ENCODE measurements at regions not wholly inside any gene's neighbourhood (a gene's known extent, or its start where the extent isn't known, plus 50 kb on each side); places are given as distances from the start of the nearest gene placed in this dataset.

GRCh38 chrX:20739038-20739745, 472.5 kb upstream of the RPS6KA3 start:
- no peak for DNase-seq (ENCODE audit: low read depth)
- no peak overlapping the region for H3K4me3 ChIP-seq (ENCODE audit: control insufficient read depth, low read depth, low read length)
- no peak for TF ChIP-seq CTCF (IDR thresholded peaks at IDR 0.05; ENCODE audit: control insufficient read depth, insufficient read depth, low read depth, low read length, missing control alignments)

- no peak for DNase-seq (ENCODE audit: low read depth)
- no peak overlapping the region for H3K4me3 ChIP-seq (ENCODE audit: control insufficient read depth, low read depth, low read length)
- no peak for TF ChIP-seq CTCF (IDR thresholded peaks at IDR 0.05; ENCODE audit: control insufficient read depth, insufficient read depth, low read depth, low read length, missing control alignments)
Observed at GRCh38 chrX:20729416-20729815, 462.7 kb upstream of the RPS6KA3 start.

- H3K4me3 ChIP-seq (ENCODE audit: control insufficient read depth, low read depth, low read length): no peak overlapping the region
- DNase-seq (ENCODE audit: low read depth): no peak
- no peak for TF ChIP-seq CTCF (IDR thresholded peaks at IDR 0.05; ENCODE audit: control insufficient read depth, insufficient read depth, low read depth, low read length, missing control alignments)
Observed at GRCh38 chrX:20727447-20727846, 460.7 kb upstream of the RPS6KA3 start.

GRCh38 chrX:20720954-20721626, 454.4 kb upstream of the RPS6KA3 start:
- no peak for TF ChIP-seq CTCF (IDR thresholded peaks at IDR 0.05; ENCODE audit: control insufficient read depth, insufficient read depth, low read depth, low read length, missing control alignments)
- no peak for DNase-seq (ENCODE audit: low read depth)
- H3K4me3 ChIP-seq (ENCODE audit: control insufficient read depth, low read depth, low read length): no peak overlapping the region

- TF ChIP-seq CTCF (IDR thresholded peaks at IDR 0.05; ENCODE audit: control insufficient read depth, insufficient read depth, low read depth, low read length, missing control alignments): no peak
- H3K4me3 ChIP-seq (ENCODE audit: control insufficient read depth, low read depth, low read length): no peak overlapping the region
- DNase-seq (ENCODE audit: low read depth): no peak
Observed at GRCh38 chrX:20718592-20719380, 452.1 kb upstream of the RPS6KA3 start.

GRCh38 chrX:20715176-20715575, 448.5 kb upstream of the RPS6KA3 start:
- DNase-seq (ENCODE audit: low read depth): no peak
- no peak for TF ChIP-seq CTCF (IDR thresholded peaks at IDR 0.05; ENCODE audit: control insufficient read depth, insufficient read depth, low read depth, low read length, missing control alignments)
- no peak overlapping the region for H3K4me3 ChIP-seq (ENCODE audit: control insufficient read depth, low read depth, low read length)
